ENCODE measurements at regions not wholly inside any gene's neighbourhood (a gene's known extent, or its start where the extent isn't known, plus 50 kb on each side); places are given as distances from the start of the nearest gene placed in this dataset.

DNA sequence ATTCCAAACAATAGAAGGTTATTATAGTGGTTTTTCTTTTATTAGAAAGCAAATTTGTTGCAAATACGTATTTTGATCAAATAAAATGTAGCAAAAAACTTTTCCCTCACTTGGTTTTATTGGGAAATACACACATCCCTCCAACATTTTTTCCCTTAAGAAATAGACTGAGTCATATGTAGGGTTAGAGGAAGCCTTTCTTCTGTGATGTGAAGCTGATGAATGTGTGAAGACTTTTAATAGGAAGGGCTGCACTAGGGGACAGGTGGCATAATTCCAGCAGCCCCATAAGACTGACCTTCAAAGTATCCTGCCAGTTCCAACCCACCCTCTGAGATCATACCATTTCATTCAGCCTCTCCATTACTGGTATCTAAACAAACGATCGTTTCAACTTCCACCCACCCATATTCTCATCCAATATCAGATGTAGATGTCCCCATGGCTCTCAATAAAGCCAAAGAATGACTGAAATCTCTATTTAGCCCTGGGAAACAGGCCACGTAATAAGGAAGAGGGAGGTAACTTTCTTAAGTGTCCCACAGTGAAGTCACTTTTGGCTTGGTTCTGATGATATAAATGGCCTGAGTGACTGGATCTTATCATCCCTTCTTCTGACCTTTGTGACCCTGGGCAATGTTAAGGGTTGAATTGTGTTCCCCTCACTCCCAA is 64.7 kb upstream of the LPAR1 start (continued):
- no peak for TF ChIP-seq FOXA2 (IDR thresholded peaks at IDR 0.05)

DNA sequence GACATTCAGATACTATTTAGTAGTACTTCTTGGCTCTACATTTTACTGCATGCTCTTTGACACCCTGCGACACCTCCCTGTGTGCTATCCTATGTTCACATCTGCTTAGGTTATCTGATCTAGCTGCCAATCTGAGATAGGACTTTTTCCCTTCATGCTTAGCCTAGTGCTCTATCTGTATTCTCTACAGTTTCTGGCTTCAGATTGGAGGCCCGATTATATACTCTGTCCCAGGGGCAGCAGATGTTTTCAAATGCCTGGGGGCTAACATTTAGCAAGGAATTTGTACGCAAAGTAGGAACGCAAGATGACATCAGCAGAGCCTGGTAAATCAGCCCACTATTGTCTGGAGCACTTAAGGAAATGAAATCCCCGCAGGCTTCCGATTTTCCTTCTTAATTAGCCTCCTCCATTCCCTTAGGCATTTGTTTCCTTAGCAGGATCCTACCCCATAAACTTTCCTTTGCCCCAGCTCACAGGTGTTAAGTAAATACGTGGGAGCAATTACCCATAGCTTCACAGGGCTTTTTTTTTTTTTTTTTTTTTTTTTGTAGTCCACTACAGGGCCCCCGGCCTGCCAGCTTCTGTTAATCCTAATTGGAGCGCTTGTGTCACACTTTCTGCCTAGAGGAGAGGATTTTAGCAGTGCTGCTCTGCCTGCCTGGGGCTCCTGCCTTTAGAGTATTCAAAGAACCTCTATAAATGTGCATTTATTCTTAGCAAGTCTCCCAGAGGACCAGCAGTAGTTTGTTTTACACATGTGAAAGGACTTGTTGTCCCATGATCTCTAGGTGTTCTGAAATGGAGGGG is 61.1 kb upstream of the LPAR1 start:
- Histone ChIP-seq H3K27me3 (ENCODE audit: control insufficient read depth in 4 of 4, insufficient read depth in 4 of 4, low read length in 3 of 4) (no peaks in the 10 kb centered on the region), H3K9ac (ENCODE audit: low read depth in 1 of 2, low read length in 2 of 2) (no peak overlapping the region), H3K4me3 (ENCODE audit: low read depth in 1 of 3, low read length in 3 of 3) (no peak overlapping the region), H3K27ac (ENCODE audit: low read depth in 1 of 2, low read length in 2 of 2) (no peak overlapping the region), H3K9me3 (ENCODE audit: control insufficient read depth in 4 of 4, low read length in 3 of 4) (no peaks in the 10 kb centered on the region), H3K36me3 (ENCODE audit: control insufficient read depth in 4 of 4, insufficient read depth in 3 of 4, low read depth in 1 of 4, low read length in 3 of 4) (no peaks in the 10 kb centered on the region), H3K4me1 (ENCODE audit: control insufficient read depth in 4 of 4, insufficient read depth in 4 of 4, low read length in 3 of 4) (no peaks in the 10 kb centered on the region)
- WGBS: 75% methylated on average over 9 of the region's 9 CpGs
- DNase-seq (ENCODE audit: low spot score): no peak
- no peak for TF ChIP-seq FOXA1 (IDR thresholded peaks at IDR 0.05)
- no peak for TF ChIP-seq FOXA2 (IDR thresholded peaks at IDR 0.05)
- TF ChIP-seq, protein P1, sequence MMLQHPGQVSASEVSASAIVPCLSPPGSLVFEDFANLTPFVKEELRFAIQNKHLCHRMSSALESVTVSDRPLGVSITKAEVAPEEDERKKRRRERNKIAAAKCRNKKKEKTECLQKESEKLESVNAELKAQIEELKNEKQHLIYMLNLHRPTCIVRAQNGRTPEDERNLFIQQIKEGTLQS (IDR thresholded peaks at IDR 0.05): no peak
- no peak for TF ChIP-seq RAD21 (IDR thresholded peaks at IDR 0.05)
- TF ChIP-seq, protein P2, sequence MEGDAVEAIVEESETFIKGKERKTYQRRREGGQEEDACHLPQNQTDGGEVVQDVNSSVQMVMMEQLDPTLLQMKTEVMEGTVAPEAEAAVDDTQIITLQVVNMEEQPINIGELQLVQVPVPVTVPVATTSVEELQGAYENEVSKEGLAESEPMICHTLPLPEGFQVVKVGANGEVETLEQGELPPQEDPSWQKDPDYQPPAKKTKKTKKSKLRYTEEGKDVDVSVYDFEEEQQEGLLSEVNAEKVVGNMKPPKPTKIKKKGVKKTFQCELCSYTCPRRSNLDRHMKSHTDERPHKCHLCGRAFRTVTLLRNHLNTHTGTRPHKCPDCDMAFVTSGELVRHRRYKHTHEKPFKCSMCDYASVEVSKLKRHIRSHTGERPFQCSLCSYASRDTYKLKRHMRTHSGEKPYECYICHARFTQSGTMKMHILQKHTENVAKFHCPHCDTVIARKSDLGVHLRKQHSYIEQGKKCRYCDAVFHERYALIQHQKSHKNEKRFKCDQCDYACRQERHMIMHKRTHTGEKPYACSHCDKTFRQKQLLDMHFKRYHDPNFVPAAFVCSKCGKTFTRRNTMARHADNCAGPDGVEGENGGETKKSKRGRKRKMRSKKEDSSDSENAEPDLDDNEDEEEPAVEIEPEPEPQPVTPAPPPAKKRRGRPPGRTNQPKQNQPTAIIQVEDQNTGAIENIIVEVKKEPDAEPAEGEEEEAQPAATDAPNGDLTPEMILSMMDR (IDR thresholded peaks at IDR 0.05; ENCODE audit: low read depth, low read length, missing input control): no peak
- TF ChIP-seq, protein P3, sequence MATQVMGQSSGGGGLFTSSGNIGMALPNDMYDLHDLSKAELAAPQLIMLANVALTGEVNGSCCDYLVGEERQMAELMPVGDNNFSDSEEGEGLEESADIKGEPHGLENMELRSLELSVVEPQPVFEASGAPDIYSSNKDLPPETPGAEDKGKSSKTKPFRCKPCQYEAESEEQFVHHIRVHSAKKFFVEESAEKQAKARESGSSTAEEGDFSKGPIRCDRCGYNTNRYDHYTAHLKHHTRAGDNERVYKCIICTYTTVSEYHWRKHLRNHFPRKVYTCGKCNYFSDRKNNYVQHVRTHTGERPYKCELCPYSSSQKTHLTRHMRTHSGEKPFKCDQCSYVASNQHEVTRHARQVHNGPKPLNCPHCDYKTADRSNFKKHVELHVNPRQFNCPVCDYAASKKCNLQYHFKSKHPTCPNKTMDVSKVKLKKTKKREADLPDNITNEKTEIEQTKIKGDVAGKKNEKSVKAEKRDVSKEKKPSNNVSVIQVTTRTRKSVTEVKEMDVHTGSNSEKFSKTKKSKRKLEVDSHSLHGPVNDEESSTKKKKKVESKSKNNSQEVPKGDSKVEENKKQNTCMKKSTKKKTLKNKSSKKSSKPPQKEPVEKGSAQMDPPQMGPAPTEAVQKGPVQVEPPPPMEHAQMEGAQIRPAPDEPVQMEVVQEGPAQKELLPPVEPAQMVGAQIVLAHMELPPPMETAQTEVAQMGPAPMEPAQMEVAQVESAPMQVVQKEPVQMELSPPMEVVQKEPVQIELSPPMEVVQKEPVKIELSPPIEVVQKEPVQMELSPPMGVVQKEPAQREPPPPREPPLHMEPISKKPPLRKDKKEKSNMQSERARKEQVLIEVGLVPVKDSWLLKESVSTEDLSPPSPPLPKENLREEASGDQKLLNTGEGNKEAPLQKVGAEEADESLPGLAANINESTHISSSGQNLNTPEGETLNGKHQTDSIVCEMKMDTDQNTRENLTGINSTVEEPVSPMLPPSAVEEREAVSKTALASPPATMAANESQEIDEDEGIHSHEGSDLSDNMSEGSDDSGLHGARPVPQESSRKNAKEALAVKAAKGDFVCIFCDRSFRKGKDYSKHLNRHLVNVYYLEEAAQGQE (IDR thresholded peaks at IDR 0.05): no peak

DNA sequence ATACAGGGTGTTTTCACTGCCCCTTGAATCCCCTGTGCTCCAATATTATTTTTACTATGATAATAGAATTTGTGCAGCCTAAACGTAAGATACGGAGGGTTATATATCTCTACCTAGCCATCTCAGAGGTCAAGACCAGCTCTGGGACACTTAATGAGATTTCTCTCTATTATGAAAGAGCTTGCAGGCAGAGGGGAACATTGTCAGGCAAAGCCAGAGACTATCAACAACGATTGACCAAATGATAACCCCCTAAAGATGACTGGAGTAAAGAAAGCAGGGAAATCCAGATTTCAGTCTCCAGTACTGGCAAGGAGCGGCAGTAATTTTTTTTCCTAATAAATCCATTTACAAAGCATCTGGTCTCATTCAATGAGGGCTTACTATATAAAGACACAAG is 59.8 kb upstream of the LPAR1 start:
- WGBS: 75% methylated on average over 4 of the region's 4 CpGs

DNA sequence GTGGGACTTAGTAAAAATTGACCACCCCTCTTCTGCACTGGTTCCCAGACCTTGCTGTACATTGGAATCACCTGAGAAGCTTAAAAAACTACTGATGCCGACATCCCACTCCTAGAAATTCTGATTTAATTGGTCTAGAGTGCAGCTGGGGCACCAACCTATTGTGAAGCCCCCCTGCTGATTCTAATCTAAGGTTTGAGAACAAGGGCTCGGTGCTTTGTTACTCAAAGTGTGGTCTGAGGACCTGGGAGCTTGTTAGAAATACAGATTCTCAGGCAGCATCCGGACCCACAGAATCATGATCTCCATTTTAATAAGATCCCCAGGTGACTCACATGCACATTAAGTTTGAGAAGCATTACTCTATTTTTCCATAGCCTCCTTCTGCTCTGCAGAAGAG is 57.8 kb upstream of the LPAR1 start:
- H3K27me3 ChIP-seq (ENCODE audit: control insufficient read depth in 4 of 4, insufficient read depth in 4 of 4, low read length in 3 of 4): no peaks in the 10 kb centered on the region

More for the DNA sequence above, 59.8 kb upstream of the LPAR1 start:
- no peak for DNase-seq (ENCODE audit: low spot score)
- Histone ChIP-seq H3K4me3 (ENCODE audit: low read depth in 1 of 3, low read length in 3 of 3) (no peak overlapping the region), H3K27me3 (ENCODE audit: control insufficient read depth in 4 of 4, insufficient read depth in 4 of 4, low read length in 3 of 4) (no peaks in the 10 kb centered on the region), H3K4me1 (ENCODE audit: control insufficient read depth in 4 of 4, insufficient read depth in 4 of 4, low read length in 3 of 4) (no peaks in the 10 kb centered on the region), H3K9ac (ENCODE audit: low read depth in 1 of 2, low read length in 2 of 2) (no peak overlapping the region), H3K36me3 (ENCODE audit: control insufficient read depth in 4 of 4, insufficient read depth in 3 of 4, low read depth in 1 of 4, low read length in 3 of 4) (no peaks in the 10 kb centered on the region), H3K9me3 (ENCODE audit: control insufficient read depth in 4 of 4, low read length in 3 of 4) (no peaks in the 10 kb centered on the region), H3K27ac (ENCODE audit: low read depth in 1 of 2, low read length in 2 of 2) (no peak overlapping the region)
- no peak for TF ChIP-seq EGR1 (IDR thresholded peaks at IDR 0.05; ENCODE audit: low read depth in 2 of 2)
- no peak for TF ChIP-seq SP1 (IDR thresholded peaks at IDR 0.05)

More for the DNA sequence above, 57.8 kb upstream of the LPAR1 start:
- TF ChIP-seq SP1 (IDR thresholded peaks at IDR 0.05): no peak
- no peak for TF ChIP-seq HNF4A (conservative IDR thresholded peaks at IDR 0.05)
- H3K9ac ChIP-seq (ENCODE audit: low read depth in 1 of 2, low read length in 2 of 2): no peak overlapping the region
- no peak overlapping the region for H3K4me3 ChIP-seq (ENCODE audit: low read depth in 1 of 3, low read length in 3 of 3)
- WGBS: 58% methylated on average over 3 of the region's 3 CpGs
- H3K9me3 ChIP-seq (ENCODE audit: control insufficient read depth in 4 of 4, low read length in 3 of 4): no peaks in the 10 kb centered on the region
- DNase-seq (ENCODE audit: low spot score): no peak
- no peaks in the 10 kb centered on the region for H3K4me1 ChIP-seq (ENCODE audit: control insufficient read depth in 4 of 4, insufficient read depth in 4 of 4, low read length in 3 of 4)
- H3K36me3 ChIP-seq (ENCODE audit: control insufficient read depth in 4 of 4, insufficient read depth in 3 of 4, low read depth in 1 of 4, low read length in 3 of 4): no peaks in the 10 kb centered on the region
- H3K27ac ChIP-seq (ENCODE audit: low read depth in 1 of 2, low read length in 2 of 2): no peak overlapping the region

Measured in liver (tissue), 8 donors.